ENCODE measurements at regions not wholly inside any gene's neighbourhood (a gene's known extent, or its start where the extent isn't known, plus 50 kb on each side); places are given as distances from the start of the nearest gene placed in this dataset.

GRCh38 chr14:97705107-97705506 lies 907.9 kb downstream of the VRK1 start:
- TF ChIP-seq POLR2A (IDR thresholded peaks at IDR 0.05; ENCODE audit: low read depth, low read length) (no peak), POLR2AphosphoS5 (IDR thresholded peaks at IDR 0.05; ENCODE audit: low read depth, low read length) (no peak)

Measured in GM12891 (cell line).